C4-2B (cell line): ENCODE measurements at regions not wholly inside any gene's neighbourhood (a gene's known extent, or its start where the extent isn't known, plus 50 kb on each side); places are given as distances from the start of the nearest gene placed in this dataset.

Experiments
- CTCF ChIP-seq: fragments of 450-650 bp; conservative IDR thresholded peaks from 2 replicates; pipeline ENCODE4 v1.5.1; 2017; ENCODE audit warnings: mild to moderate bottlenecking
- ZFX ChIP-seq: fragments of 450-650 bp; IDR thresholded peaks from 2 replicates; pipeline ENCODE4 v1.6.1; 2017

GRCh38 chr2:133809485-133809884 is 241.2 kb upstream of the NCKAP5 start:
- no peak for TF ChIP-seq CTCF
- no peak for TF ChIP-seq ZFX
